Gastroesophageal sphincter (tissue), 4 donors: ENCODE measurements at regions not wholly inside any gene's neighbourhood (a gene's known extent, or its start where the extent isn't known, plus 50 kb on each side); places are given as distances from the start of the nearest gene placed in this dataset.
"Not testable (repeated sequence)": the region's sequence is repeated elsewhere in the genome, so short reads cannot be mapped to it uniquely, and the experiment has no call there.

Experiments used
- ATAC-seq: fragments of 150-250 bp; one replicate; pipeline ENCODE4 v1.9.1; 2016; ENCODE audit warnings: mild to moderate bottlenecking, moderate library complexity
- H3K27ac ChIP-seq, 4 donors: fragments of 200-600 bp; sonication (generic) in 3 of 4; 1 replicate in 3 of 4; 2 replicates in 1 of 4; pipeline ENCODE4 v1.5.1; 2016 to 2019
- H3K27me3 ChIP-seq: fragments of 200-600 bp; sonication (generic); one replicate; pipeline ENCODE4 v1.5.1; 2019
- H3K36me3 ChIP-seq, 2 donors: fragments of 200-600 bp; sonication (generic); one replicate each; pipeline ENCODE4 v1.5.1; 2019; ENCODE audit warnings: control low read depth in 1 of 2
- H3K4me1 ChIP-seq, 3 donors: fragments of 200-600 bp; sonication (generic); 1 replicate in 2 of 3; 2 replicates in 1 of 3; pipeline ENCODE4 v1.5.1; 2016 to 2019; ENCODE audit warnings: control low read depth in 2 of 3
- H3K4me3 ChIP-seq, 2 donors: fragments of 200-600 bp; sonication (generic); one replicate each; pipeline ENCODE4 v1.5.1; 2019; ENCODE audit warnings: mild to moderate bottlenecking in 1 of 2, moderate library complexity in 1 of 2
- H3K9me3 ChIP-seq, 3 donors: fragments of 200-600 bp; sonication (generic); one replicate each; pipeline ENCODE4 v1.5.1; 2017 to 2019; ENCODE audit warnings: control low read depth in 2 of 3
- EP300 ChIP-seq: sonication (generic); formaldehyde crosslinking; IDR thresholded peaks from one replicate; pipeline ENCODE4 v1.6.1; 2017; ENCODE audit warnings: antibody characterized with exemption, mild to moderate bottlenecking
- POLR2A ChIP-seq, 2 donors: fragments of 450-650 bp; IDR thresholded peaks; one replicate each; pipeline ENCODE4 v1.6.1; 2017; ENCODE audit warnings: antibody characterized with exemption in 2 of 2, mild to moderate bottlenecking in 2 of 2, moderate library complexity in 1 of 2
- POLR2AphosphoS5 ChIP-seq: sonication (generic); formaldehyde crosslinking; IDR thresholded peaks from one replicate; pipeline ENCODE4 v1.6.1; 2017; ENCODE audit warnings: antibody characterized with exemption
- WGBS, 2 donors: methylation state at CpG; one replicate each; pipeline ENCODE4 v1.1.5; 2018; ENCODE audit warnings: low coverage in 1 of 2; 5-methylcytosine and 5-hydroxymethylcytosine counted together
- TF ChIP-seq, protein P1 (sequence below), 4 experiments: fragments of 200-600 bp in 2 of 4; fragments of 450-650 bp in 2 of 4; sonication (generic) in 1 of 4; IDR thresholded peaks; one replicate each; pipeline ENCODE4 v1.5.1; 2017 to 2019; ENCODE audit warnings: antibody characterized with exemption in 4 of 4, mild to moderate bottlenecking in 2 of 4, moderate library complexity in 2 of 4

GRCh38 chr13:67509018-67509417 is 278.9 kb upstream of the PCDH9 start:
- Histone ChIP-seq H3K9me3 (no peaks in the 10 kb centered on the region), H3K4me1 (no peaks in the 10 kb centered on the region), H3K4me3 (no peak overlapping the region), H3K27ac (no peak overlapping the region), H3K36me3 (no peaks in the 10 kb centered on the region), H3K27me3 (no peaks in the 10 kb centered on the region)
- no peak for ATAC-seq
- TF ChIP-seq POLR2A (IDR thresholded peaks at IDR 0.05) (no peak), EP300 (no peak), POLR2AphosphoS5 (no peak)
- TF ChIP-seq, protein P1, sequence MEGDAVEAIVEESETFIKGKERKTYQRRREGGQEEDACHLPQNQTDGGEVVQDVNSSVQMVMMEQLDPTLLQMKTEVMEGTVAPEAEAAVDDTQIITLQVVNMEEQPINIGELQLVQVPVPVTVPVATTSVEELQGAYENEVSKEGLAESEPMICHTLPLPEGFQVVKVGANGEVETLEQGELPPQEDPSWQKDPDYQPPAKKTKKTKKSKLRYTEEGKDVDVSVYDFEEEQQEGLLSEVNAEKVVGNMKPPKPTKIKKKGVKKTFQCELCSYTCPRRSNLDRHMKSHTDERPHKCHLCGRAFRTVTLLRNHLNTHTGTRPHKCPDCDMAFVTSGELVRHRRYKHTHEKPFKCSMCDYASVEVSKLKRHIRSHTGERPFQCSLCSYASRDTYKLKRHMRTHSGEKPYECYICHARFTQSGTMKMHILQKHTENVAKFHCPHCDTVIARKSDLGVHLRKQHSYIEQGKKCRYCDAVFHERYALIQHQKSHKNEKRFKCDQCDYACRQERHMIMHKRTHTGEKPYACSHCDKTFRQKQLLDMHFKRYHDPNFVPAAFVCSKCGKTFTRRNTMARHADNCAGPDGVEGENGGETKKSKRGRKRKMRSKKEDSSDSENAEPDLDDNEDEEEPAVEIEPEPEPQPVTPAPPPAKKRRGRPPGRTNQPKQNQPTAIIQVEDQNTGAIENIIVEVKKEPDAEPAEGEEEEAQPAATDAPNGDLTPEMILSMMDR (IDR thresholded peaks at IDR 0.05): no peak
- 89% methylated on average over 3 of the region's 5 CpGs; no CpG with 5 or more reads in 1 of the 2 donors for WGBS, 2 donors

DNA sequence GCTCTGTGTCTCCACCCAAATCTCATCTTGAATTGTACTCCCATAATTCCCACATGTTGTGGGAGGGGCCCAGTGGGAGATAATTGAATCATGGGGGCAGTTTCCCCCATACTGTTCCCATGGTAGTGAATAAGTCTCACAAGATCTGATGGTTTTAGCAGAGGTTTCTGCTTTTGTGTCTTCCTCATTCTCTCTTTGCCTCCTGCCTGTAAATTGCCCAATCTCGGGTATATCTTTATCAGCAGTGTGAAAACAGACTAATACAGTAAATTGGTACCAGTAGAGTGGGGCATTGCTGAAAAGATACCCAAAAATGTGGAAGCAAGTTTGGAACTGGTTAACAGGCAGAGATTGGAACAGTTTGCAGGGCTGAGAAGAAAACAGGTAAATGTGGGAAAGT is 278.1 kb upstream of the PCDH9 start:
- not testable (repeated sequence) for ATAC-seq, H3K4me3 ChIP-seq, H3K27ac ChIP-seq, H3K9me3 ChIP-seq, H3K4me1 ChIP-seq, H3K27me3 ChIP-seq, H3K36me3 ChIP-seq
- 70% methylated on average over 1 of the region's 1 CpG; no CpG with 5 or more reads in 1 of the 2 donors for WGBS, 2 donors

GRCh38 chr13:67506407-67506806 is 276.3 kb upstream of the PCDH9 start:
- TF ChIP-seq EP300 (no peak), POLR2A (IDR thresholded peaks at IDR 0.05) (no peak), POLR2AphosphoS5 (no peak)
- TF ChIP-seq, protein P1 (IDR thresholded peaks at IDR 0.05): no peak

DNA sequence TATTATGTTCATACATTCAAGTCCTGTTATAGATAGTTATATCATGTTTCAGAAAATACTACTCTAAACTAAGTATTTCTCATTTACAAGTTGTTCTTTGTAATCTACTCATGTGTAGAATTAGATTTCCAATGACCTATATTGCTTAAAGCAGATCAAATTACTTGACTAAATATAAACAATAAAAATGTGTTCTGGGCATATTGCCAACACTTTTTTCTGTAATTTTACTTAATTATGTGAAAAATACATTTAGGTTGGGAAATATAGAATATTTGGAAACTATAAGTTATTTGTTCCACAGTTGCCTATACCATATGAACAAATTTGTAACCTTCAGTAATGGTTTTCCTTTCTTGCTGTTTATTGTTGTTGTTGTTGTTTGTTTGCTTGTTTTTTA is 275.2 kb upstream of the PCDH9 start:
- Histone ChIP-seq H3K4me1 (no peaks in the 10 kb centered on the region), H3K4me3 (no peak overlapping the region), H3K27ac (no peak overlapping the region), H3K27me3 (no peaks in the 10 kb centered on the region), H3K36me3 (no peaks in the 10 kb centered on the region), H3K9me3 (no peaks in the 10 kb centered on the region)
- ATAC-seq: no peak
- TF ChIP-seq, protein P1 (IDR thresholded peaks at IDR 0.05): no peak
- TF ChIP-seq POLR2A (IDR thresholded peaks at IDR 0.05) (no peak), POLR2AphosphoS5 (no peak), EP300 (no peak)

More at GRCh38 chr13:67506407-67506806, 276.3 kb upstream of the PCDH9 start:
- Histone ChIP-seq H3K27me3 (no peaks in the 10 kb centered on the region), H3K4me3 (no peak overlapping the region), H3K27ac (no peak overlapping the region), H3K9me3 (no peaks in the 10 kb centered on the region), H3K4me1 (no peaks in the 10 kb centered on the region), H3K36me3 (no peaks in the 10 kb centered on the region)
- ATAC-seq: no peak

DNA sequence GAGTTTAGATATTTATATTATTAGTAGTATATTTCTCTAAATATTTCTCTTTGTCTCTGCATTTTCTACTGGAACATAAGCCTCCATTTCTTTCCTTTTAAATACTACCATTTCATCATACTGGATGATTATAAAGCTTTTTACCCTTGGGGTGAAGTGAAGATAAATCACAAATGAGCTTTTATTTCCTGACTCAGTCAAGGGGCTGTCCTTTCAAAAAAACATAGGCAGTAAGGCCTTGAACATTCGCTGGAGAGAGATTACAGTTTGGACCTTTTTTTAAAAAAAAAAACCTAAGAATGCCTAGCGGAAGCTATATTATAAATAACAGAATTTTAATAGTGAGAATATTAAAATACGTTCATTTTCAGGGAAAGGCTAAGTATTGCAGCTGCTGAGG is 268.8 kb upstream of the PCDH9 start:
- ATAC-seq: no peak
- H3K4me1 ChIP-seq: no peaks in the 10 kb centered on the region
- H3K36me3 ChIP-seq: no peaks in the 10 kb centered on the region
- no peak overlapping the region for H3K4me3 ChIP-seq
- H3K27me3 ChIP-seq: no peaks in the 10 kb centered on the region
- TF ChIP-seq EP300: no peak
- TF ChIP-seq POLR2A (IDR thresholded peaks at IDR 0.05): no peak
- TF ChIP-seq, protein P1 (IDR thresholded peaks at IDR 0.05): no peak
- TF ChIP-seq POLR2AphosphoS5: no peak
- no peaks in the 10 kb centered on the region for H3K9me3 ChIP-seq
- no peak overlapping the region for H3K27ac ChIP-seq
- WGBS, 2 donors: 56 to 76% methylated on average over 3 of the region's 3 CpGs

DNA sequence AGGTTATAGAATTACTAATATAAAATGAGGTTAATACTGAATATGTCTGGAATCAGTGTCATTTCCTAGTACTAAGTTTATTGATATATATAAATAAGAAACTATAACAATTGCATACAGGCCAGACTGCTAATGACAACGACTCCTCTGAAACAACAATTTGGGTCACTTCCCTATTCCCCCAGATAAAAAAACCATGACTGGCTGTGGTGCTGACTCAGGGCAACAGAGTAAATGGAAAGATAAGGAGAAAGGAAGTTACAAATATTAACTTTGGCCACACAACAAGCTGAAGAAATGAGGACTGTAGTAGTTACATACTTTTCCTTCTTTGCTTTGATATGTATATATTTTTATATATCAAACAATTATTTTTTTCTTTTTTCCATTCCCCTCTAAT is 263.7 kb upstream of the PCDH9 start:
- Histone ChIP-seq H3K4me1 (no peaks in the 10 kb centered on the region), H3K27me3 (no peaks in the 10 kb centered on the region), H3K4me3 (no peak overlapping the region), H3K36me3 (no peaks in the 10 kb centered on the region), H3K27ac (no peak overlapping the region), H3K9me3 (no peaks in the 10 kb centered on the region)
- TF ChIP-seq, protein P1 (IDR thresholded peaks at IDR 0.05): no peak
- ATAC-seq: no peak
- WGBS, 2 donors: 35 to 86% methylated on average over 1 of the region's 1 CpG
